AG09319 (cell line): ENCODE measurements at regions not wholly inside any gene's neighbourhood (a gene's known extent, or its start where the extent isn't known, plus 50 kb on each side); places are given as distances from the start of the nearest gene placed in this dataset.

Experiments used
- DNase-seq: peaks from one replicate; pipeline ENCODE4 v3.0.0-alpha.2; 2010; ENCODE audit warnings: low read depth; ENCODE audit errors: extremely low read depth
- CTCF ChIP-seq: IDR thresholded peaks from 2 replicates; pipeline ENCODE4 v1.5.1; 2011; ENCODE audit warnings: low read depth, mild to moderate bottlenecking, inconsistent platforms, low read length, moderate library complexity

DNA sequence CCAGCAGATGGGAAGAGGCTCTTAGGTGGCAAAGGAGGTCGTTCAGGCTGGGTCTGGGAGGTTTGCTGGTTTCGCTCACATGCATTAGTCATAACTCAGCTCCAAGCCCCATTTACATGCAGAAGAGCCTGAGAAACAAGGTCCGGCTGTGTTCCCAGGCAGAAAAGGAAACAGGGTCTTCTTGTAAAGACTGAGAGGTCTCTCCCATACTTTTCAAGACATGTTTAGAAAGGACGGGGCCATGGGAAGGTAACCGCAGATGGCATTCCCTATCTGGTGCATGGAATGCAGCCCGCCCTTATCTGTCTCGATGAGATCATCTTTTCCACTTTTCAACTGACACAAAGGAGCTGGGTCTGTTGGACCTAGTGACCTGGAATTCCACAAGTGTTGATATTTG is 389.0 kb upstream of the CDH11 start:
- no peak for TF ChIP-seq CTCF
- DNase-seq = no peak

- no peak for DNase-seq
- TF ChIP-seq CTCF = no peak
Measured at GRCh38 chr16:65510241-65510640, 388.4 kb upstream of the CDH11 start.

GRCh38 chr16:65509172-65509571 is 387.3 kb upstream of the CDH11 start:
- no peak for TF ChIP-seq CTCF
- no peak for DNase-seq

DNA sequence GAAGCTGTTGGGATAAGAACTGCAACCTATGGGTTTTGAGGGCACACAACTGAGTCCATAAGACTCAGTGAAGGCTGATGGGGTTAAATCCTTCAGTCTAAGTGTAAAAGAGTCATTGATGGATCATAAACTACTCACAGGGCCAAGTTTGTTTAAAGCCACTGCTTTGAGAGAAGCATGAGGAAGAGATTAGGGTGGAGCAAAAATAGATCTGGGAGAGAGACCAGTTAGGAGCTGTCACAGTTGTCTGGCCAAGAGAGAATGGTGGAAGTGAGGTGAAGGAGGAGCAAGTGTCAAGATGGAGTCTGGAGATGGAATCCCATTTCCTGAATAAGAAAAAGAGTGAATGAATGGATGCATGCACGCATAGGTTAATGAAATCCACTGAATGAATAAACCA is 379.1 kb upstream of the CDH11 start:
- no peak for TF ChIP-seq CTCF
- no peak for DNase-seq

DNA sequence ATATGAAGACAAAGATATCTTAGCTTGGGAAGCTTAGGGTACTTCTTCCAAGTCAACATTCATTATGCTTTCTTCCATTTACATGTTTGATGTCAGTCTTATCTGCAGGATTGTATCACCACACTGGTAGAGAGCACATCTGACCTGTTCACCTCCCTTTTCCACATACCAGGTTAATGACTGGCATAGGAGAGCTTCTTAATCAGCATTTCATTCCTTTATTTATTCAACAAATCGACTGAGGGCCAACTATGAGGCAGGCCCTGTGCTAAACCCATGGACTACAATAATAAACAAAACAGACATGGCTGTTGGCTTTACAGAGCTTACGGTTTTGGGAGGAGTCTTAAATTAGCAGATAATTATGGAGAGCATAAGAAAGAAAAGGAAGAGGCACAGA is 378.1 kb upstream of the CDH11 start:
- no peak for TF ChIP-seq CTCF
- DNase-seq = no peak

- no peak for TF ChIP-seq CTCF
- no peak for DNase-seq
Measured at GRCh38 chr16:65499566-65499965, 377.7 kb upstream of the CDH11 start.

DNA sequence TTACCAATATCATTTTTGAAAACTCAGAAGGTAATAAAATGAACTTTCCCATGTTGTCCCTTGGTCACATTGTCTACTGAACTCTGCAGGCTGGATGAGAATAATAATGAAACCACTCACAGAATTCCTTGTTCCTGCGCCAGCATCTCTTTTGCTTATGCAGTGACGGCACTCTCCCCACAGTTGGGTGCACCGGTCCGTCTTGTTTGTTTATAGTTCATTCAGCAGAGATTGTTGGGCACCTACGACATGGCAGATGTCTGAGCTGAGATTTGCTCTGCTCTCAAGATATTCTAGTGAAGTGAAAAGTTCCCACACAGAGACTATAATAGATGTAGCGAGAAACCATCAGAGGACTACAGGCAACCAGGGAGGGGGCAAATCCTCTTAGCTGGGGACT is 375.7 kb upstream of the CDH11 start:
- no peak for TF ChIP-seq CTCF
- DNase-seq = no peak

GRCh38 chr16:65495106-65495505 is 373.2 kb upstream of the CDH11 start:
- no peak for TF ChIP-seq CTCF
- no peak for DNase-seq
